ENCODE measurements at regions not wholly inside any gene's neighbourhood (a gene's known extent, or its start where the extent isn't known, plus 50 kb on each side); places are given as distances from the start of the nearest gene placed in this dataset.

GRCh38 chr7:13286916-13287315, 599.5 kb downstream of the ARL4A start:
- TF ChIP-seq, protein P1, sequence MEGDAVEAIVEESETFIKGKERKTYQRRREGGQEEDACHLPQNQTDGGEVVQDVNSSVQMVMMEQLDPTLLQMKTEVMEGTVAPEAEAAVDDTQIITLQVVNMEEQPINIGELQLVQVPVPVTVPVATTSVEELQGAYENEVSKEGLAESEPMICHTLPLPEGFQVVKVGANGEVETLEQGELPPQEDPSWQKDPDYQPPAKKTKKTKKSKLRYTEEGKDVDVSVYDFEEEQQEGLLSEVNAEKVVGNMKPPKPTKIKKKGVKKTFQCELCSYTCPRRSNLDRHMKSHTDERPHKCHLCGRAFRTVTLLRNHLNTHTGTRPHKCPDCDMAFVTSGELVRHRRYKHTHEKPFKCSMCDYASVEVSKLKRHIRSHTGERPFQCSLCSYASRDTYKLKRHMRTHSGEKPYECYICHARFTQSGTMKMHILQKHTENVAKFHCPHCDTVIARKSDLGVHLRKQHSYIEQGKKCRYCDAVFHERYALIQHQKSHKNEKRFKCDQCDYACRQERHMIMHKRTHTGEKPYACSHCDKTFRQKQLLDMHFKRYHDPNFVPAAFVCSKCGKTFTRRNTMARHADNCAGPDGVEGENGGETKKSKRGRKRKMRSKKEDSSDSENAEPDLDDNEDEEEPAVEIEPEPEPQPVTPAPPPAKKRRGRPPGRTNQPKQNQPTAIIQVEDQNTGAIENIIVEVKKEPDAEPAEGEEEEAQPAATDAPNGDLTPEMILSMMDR (IDR thresholded peaks at IDR 0.05; ENCODE audit: low read depth, low read length, poor library complexity, severe bottlenecking), result no peak
- no peak for TF ChIP-seq EZH2phosphoT487 (IDR thresholded peaks at IDR 0.05; ENCODE audit: borderline replicate concordance, low read length)

Data from DOHH2 (cell line).